Nephron (organoid): ENCODE measurements at regions not wholly inside any gene's neighbourhood (a gene's known extent, or its start where the extent isn't known, plus 50 kb on each side); places are given as distances from the start of the nearest gene placed in this dataset.

Experiments
- H3K27ac Mint-ChIP-seq, 3 experiments: 2 replicates each; pipeline ENCODE4 v1.8.0; 2020; ENCODE audit warnings: mixed read lengths in 3 of 3, mild to moderate bottlenecking in 2 of 3, moderate library complexity in 1 of 3
- H3K27me3 Mint-ChIP-seq: 2 replicates; pipeline ENCODE4 v1.8.0; 2021; ENCODE audit warnings: low read depth, mild to moderate bottlenecking, moderate library complexity, mixed read lengths
- H3K36me3 Mint-ChIP-seq: 2 replicates; pipeline ENCODE4 v1.8.0; 2020; ENCODE audit warnings: low read depth, mixed read lengths
- H3K4me1 Mint-ChIP-seq: 2 replicates; pipeline ENCODE4 v1.8.0; 2020; ENCODE audit warnings: mixed read lengths
- H3K4me3 Mint-ChIP-seq, 3 experiments: 2 replicates each; pipeline ENCODE4 v1.8.0; 2020; ENCODE audit warnings: mild to moderate bottlenecking in 3 of 3, mixed read lengths in 3 of 3, moderate library complexity in 2 of 3
- H3K9me3 Mint-ChIP-seq: 2 replicates; pipeline ENCODE4 v1.8.0; 2020; ENCODE audit warnings: mixed read lengths
- CTCF ChIP-seq, 3 experiments: fragments of 200-600 bp; sonication (generic); IDR thresholded peaks; one replicate each; pipeline ENCODE4 v1.5.0; 2021; ENCODE audit warnings: antibody characterized with exemption in 3 of 3; ENCODE audit not compliant: unreplicated experiment in 3 of 3

- H3K27me3 Mint-ChIP-seq: peaks cover 53% of the 10 kb centered on the region
- H3K27ac Mint-ChIP-seq: no peak overlapping the region
- no peak overlapping the region for H3K4me3 Mint-ChIP-seq
- peaks cover 17% of the 10 kb centered on the region for H3K4me1 Mint-ChIP-seq
- no peaks in the 10 kb centered on the region for H3K9me3 Mint-ChIP-seq
- no peaks in the 10 kb centered on the region for H3K36me3 Mint-ChIP-seq
- TF ChIP-seq CTCF (IDR thresholded peaks at IDR 0.05; ENCODE audit: unreplicated experiment in 3 of 3): no peak
Observed at GRCh38 chr16:87040169-87041117, 276.7 kb downstream of the C16orf95 start.

GRCh38 chr16:87041286-87041685 lies 275.9 kb downstream of the C16orf95 start:
- peak overlapping the region in 1 of 3 experiments; percentile 23 for H3K4me3 Mint-ChIP-seq
- peaks cover 17% of the 10 kb centered on the region for H3K4me1 Mint-ChIP-seq
- H3K27me3 Mint-ChIP-seq: peaks cover 49% of the 10 kb centered on the region
- no peaks in the 10 kb centered on the region for H3K36me3 Mint-ChIP-seq
- no peaks in the 10 kb centered on the region for H3K9me3 Mint-ChIP-seq
- H3K27ac Mint-ChIP-seq: peak overlapping the region in 1 of 3 experiments; percentile 37
- TF ChIP-seq CTCF (IDR thresholded peaks at IDR 0.05; ENCODE audit: unreplicated experiment in 3 of 3): no peak

GRCh38 chr16:87042551-87043230 lies 274.5 kb downstream of the C16orf95 start:
- Mint-ChIP-seq H3K27me3 (peaks cover 54% of the 10 kb centered on the region), H3K4me1 (peaks cover 17% of the 10 kb centered on the region), H3K9me3 (no peaks in the 10 kb centered on the region), H3K36me3 (no peaks in the 10 kb centered on the region), H3K4me3 (no peak overlapping the region), H3K27ac (peak overlapping the region in 2 of 3 experiments; percentile 64 to 90)
- no peak for TF ChIP-seq CTCF (IDR thresholded peaks at IDR 0.05; ENCODE audit: unreplicated experiment in 3 of 3)

- peaks cover 52% of the 10 kb centered on the region for H3K27me3 Mint-ChIP-seq
- peak overlapping the region; percentile 53 to 90 (median 64) for H3K27ac Mint-ChIP-seq
- H3K9me3 Mint-ChIP-seq: no peaks in the 10 kb centered on the region
- H3K4me3 Mint-ChIP-seq: peak overlapping the region; percentile 4 to 63 (median 21)
- peaks cover 17% of the 10 kb centered on the region for H3K4me1 Mint-ChIP-seq
- no peak for TF ChIP-seq CTCF (IDR thresholded peaks at IDR 0.05; ENCODE audit: unreplicated experiment in 3 of 3)
- H3K36me3 Mint-ChIP-seq: no peaks in the 10 kb centered on the region
Observed at GRCh38 chr16:87043231-87044031, 273.8 kb downstream of the C16orf95 start.

- peaks cover 51% of the 10 kb centered on the region for H3K27me3 Mint-ChIP-seq
- H3K36me3 Mint-ChIP-seq: no peaks in the 10 kb centered on the region
- peak overlapping the region in 2 of 3 experiments; percentile 4 to 63 for H3K4me3 Mint-ChIP-seq
- no peaks in the 10 kb centered on the region for H3K9me3 Mint-ChIP-seq
- peaks cover 17% of the 10 kb centered on the region for H3K4me1 Mint-ChIP-seq
- H3K27ac Mint-ChIP-seq: peak overlapping the region; percentile 53 to 90 (median 64)
- TF ChIP-seq CTCF (IDR thresholded peaks at IDR 0.05; ENCODE audit: unreplicated experiment in 3 of 3): no peak
Observed at GRCh38 chr16:87044032-87044382, 273.2 kb downstream of the C16orf95 start.
